Thymus (tissue), 11 donors: ENCODE measurements at regions not wholly inside any gene's neighbourhood (a gene's known extent, or its start where the extent isn't known, plus 50 kb on each side); places are given as distances from the start of the nearest gene placed in this dataset.

Experiments used
- DNase-seq, 9 donors: peaks; one replicate each; pipeline ENCODE4 v3.0.0-alpha.2; 2013; ENCODE audit warnings: low spot score in 9 of 9, low read depth in 6 of 9, missing footprints in 1 of 9
- H3K27ac ChIP-seq, 2 donors: one replicate each; pipeline ENCODE4 v1.5.1; 2013; ENCODE audit warnings: control low read depth in 1 of 2, low read depth in 1 of 2, low read length in 1 of 2, mild to moderate bottlenecking in 1 of 2, moderate library complexity in 1 of 2
- H3K27me3 ChIP-seq, 2 donors: one replicate each; pipeline ENCODE4 v1.5.1; 2013; ENCODE audit warnings: low read length in 1 of 2; ENCODE audit not compliant: control insufficient read depth in 2 of 2, insufficient read depth in 1 of 2
- H3K36me3 ChIP-seq, 2 donors: one replicate each; pipeline ENCODE4 v1.5.1; 2013; ENCODE audit warnings: low read length in 1 of 2, mild to moderate bottlenecking in 1 of 2, moderate library complexity in 1 of 2; ENCODE audit not compliant: control insufficient read depth in 2 of 2, insufficient read depth in 2 of 2
- H3K4me1 ChIP-seq, 2 donors: one replicate each; pipeline ENCODE4 v1.5.1; 2013; ENCODE audit warnings: low read length in 2 of 2; ENCODE audit not compliant: control insufficient read depth in 2 of 2, insufficient read depth in 2 of 2
- H3K4me3 ChIP-seq, 2 donors: one replicate each; pipeline ENCODE4 v1.5.1; 2013; ENCODE audit warnings: low read length in 2 of 2, control low read depth in 1 of 2, mild to moderate bottlenecking in 1 of 2
- H3K9me3 ChIP-seq, 2 donors: one replicate each; pipeline ENCODE4 v1.5.1; 2013; ENCODE audit warnings: low read length in 1 of 2, mild to moderate bottlenecking in 1 of 2; ENCODE audit not compliant: control insufficient read depth in 2 of 2, insufficient read depth in 1 of 2
- WGBS: extraction: QIAGEN DNeasy Blood & Tissue Kit; methylation state at CpG from one replicate; pipeline ENCODE4 v1.1.7; 2013; 5-methylcytosine and 5-hydroxymethylcytosine counted together
- donor health status: healthy.

DNA sequence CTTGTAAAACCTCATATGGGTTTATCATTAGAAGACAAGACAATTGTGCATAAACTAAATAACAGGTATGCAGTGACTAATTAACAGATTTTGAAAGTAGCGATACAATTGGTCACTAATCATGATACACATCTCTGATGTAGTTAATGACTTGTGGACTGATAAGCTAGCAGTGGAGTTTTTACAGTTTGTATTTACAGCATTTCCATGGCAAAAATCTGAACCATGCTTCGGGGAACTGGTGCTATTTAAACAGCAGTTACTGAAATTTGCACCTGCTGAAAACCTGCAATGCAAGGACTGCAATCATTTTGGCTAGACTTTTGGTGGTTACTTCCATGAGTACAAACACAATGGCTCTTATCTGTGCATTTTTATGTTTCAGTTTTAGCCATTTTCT is 471.2 kb downstream of the RERGL start:
- Histone ChIP-seq H3K27ac (no peak overlapping the region), H3K36me3 (no peaks in the 10 kb centered on the region), H3K4me1 (no peaks in the 10 kb centered on the region), H3K27me3 (no peaks in the 10 kb centered on the region), H3K4me3 (no peak overlapping the region), H3K9me3 (peaks cover 0 to 3% of the 10 kb centered on the region in 2 donors)
- no peak for DNase-seq
- 89% methylated on average over 2 of the region's 2 CpGs for WGBS

DNA sequence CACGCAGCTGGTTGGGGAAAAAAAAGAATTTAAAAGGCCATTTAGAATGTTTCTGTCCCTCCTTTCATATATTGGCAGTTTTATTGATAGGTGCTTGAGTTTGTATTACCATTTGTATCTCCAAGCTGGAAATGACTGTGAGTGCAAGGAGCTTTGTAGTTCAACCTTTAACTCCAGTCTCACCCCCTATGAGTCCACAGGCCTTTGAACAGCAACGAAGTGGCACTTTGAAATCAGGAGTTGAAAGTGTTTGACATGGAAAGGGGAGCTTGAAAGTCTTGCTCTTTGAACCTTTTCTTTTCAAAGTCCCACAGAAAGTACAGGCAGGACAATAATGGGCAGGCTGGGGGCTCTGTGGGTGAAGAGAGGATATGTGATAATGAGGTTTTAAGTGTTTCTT is 480.3 kb downstream of the RERGL start:
- Histone ChIP-seq H3K27ac (no peak overlapping the region), H3K4me1 (no peaks in the 10 kb centered on the region), H3K4me3 (no peak overlapping the region), H3K9me3 (no peaks in the 10 kb centered on the region), H3K27me3 (no peaks in the 10 kb centered on the region), H3K36me3 (no peaks in the 10 kb centered on the region)
- 56% methylated on average over 2 of the region's 2 CpGs for WGBS
- no peak for DNase-seq

DNA sequence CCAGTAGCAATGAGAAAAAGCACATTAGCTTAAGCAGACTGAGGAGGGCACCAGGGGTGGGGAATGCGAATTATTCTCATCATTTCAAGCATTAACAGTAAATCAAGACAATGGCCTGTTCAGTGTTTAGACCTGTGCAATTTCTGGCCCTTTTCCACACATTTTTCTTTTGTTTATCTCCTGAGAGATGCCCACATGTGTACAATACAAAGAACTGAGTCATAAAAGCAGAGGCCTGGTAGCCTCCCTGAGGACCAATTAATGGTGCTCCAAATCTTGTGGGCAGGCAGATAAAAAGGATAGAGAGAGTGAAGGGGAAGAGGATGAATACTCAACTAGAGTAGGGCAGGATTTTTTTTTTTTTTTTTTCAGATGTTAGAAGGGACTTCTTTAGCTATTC is 480.8 kb downstream of the RERGL start:
- WGBS, result 74% methylated on average over 1 of the region's 1 CpG
- no peak for DNase-seq
- Histone ChIP-seq H3K4me1 (no peaks in the 10 kb centered on the region), H3K4me3 (no peak overlapping the region), H3K27me3 (no peaks in the 10 kb centered on the region), H3K9me3 (no peaks in the 10 kb centered on the region), H3K36me3 (no peaks in the 10 kb centered on the region), H3K27ac (no peak overlapping the region)

DNA sequence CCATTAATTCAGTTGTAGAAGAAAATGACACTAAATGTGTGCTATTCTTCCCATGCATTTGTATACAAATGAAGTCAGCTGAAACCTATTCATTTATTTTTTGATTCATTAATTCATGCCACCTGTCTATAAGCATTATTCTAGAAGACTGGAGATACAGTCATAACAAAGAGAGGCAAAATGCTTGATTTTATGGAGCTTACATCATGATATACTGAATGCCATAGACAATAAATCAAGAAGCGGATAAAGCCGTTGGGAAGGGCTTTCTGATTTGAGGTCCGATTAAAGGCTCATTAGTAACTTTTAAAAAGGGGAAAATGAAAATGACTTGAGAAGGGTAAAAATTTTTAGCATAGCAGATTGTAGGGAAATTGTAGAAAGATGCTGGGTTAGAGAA is 494.9 kb downstream of the RERGL start:
- Histone ChIP-seq H3K27ac (no peak overlapping the region), H3K4me1 (no peaks in the 10 kb centered on the region), H3K9me3 (no peaks in the 10 kb centered on the region), H3K4me3 (no peak overlapping the region), H3K36me3 (no peaks in the 10 kb centered on the region), H3K27me3 (no peaks in the 10 kb centered on the region)
- WGBS, result 97% methylated on average over 3 of the region's 3 CpGs
- DNase-seq, result no peak

DNA sequence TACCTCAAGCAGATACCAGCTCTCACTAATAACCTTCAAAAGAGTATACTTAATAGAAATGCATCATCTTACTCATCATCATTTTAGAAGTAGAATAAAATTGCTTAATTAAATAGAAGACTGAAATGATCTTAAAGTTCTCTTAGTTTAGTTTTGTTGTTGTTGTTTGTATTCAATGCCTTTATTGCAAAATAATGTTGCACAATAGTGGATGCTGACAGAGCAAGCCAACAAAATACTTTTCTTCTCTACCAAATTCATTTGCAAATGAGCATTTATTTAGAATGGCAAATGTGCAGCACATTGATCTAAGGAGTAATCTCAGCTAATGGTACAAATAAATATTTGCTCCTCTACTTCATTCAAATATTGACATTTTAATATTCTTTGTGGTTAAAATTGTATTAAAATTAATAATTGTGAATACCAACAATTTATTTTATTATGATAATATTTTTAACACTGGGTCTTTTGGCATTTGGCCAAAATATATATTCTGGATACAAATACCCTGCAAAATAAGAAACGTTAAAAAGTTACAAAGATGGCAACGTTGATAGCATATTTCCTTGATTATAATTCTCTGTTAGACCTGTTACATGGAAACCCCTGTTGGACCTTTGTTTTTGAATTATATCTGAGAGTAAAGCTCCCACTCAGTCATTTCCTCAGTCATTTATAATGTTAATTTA is 496.1 kb downstream of the RERGL start:
- no peak overlapping the region for H3K27ac ChIP-seq
- DNase-seq, result no peak
- 91% methylated on average over 2 of the region's 2 CpGs for WGBS
- no peak overlapping the region for H3K4me3 ChIP-seq
- no peaks in the 10 kb centered on the region for H3K9me3 ChIP-seq
- no peaks in the 10 kb centered on the region for H3K27me3 ChIP-seq
- H3K4me1 ChIP-seq, result no peaks in the 10 kb centered on the region
- H3K36me3 ChIP-seq, result no peaks in the 10 kb centered on the region

DNA sequence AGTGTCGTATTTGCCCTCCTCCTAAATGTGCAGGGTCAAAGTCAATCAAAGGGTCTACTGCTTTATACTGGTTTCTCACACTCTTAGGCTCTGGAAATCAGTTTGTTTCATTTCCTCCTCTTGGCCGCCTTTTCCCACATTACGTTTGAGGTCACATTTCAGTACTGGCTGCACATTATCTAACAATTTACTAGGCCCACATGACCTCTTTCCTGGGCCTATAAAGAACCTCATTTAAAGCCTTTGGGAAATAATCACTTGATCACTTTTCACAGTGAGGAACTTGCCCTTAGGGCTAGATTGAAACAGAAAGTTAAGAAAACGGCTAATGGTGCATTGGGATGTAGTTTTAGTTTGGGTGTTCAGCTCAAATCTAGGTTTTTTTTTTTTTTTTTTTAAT is 497.5 kb downstream of the RERGL start:
- H3K27me3 ChIP-seq, result no peaks in the 10 kb centered on the region
- no peaks in the 10 kb centered on the region for H3K9me3 ChIP-seq
- no peaks in the 10 kb centered on the region for H3K4me1 ChIP-seq
- no peak overlapping the region for H3K27ac ChIP-seq
- DNase-seq, result no peak
- no peak overlapping the region for H3K4me3 ChIP-seq
- 91% methylated on average over 4 of the region's 4 CpGs for WGBS
- no peaks in the 10 kb centered on the region for H3K36me3 ChIP-seq

DNA sequence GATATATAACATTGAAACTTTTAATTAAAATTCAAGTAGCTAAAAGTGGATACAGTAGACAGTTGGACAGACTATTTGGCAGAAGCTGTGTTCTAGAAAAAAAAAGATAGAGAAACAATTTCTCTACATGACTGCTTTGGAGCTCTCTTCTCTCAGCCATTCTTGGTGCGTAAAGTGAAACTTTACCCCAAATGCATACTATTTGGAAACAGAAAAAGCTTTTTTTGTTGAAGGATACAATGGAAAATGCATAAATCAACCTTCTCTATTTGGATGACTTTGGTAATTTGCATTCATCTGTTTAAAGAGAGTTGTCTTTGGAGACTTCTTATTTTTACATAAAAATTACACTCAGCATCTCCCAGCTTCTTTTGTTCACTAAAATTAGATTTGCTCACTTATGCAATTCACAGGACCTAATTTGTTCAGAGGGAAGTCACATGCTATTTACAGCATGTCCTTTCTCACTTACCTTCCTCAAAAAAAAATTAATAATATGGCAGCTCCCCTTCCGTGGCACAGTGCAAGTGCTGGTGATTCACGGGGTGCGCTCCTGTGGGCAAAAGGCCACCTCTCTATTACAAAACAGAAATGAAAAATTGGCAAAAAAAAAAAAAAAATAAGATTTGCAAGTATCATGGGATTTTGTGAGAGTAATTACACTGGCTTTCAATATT is 498.9 kb downstream of the RERGL start:
- no peak overlapping the region for H3K4me3 ChIP-seq
- no peaks in the 10 kb centered on the region for H3K27me3 ChIP-seq
- no peaks in the 10 kb centered on the region for H3K4me1 ChIP-seq
- WGBS, result 89% methylated on average over 4 of the region's 4 CpGs
- H3K27ac ChIP-seq, result no peak overlapping the region
- no peaks in the 10 kb centered on the region for H3K36me3 ChIP-seq
- DNase-seq, result no peak
- no peaks in the 10 kb centered on the region for H3K9me3 ChIP-seq

DNA sequence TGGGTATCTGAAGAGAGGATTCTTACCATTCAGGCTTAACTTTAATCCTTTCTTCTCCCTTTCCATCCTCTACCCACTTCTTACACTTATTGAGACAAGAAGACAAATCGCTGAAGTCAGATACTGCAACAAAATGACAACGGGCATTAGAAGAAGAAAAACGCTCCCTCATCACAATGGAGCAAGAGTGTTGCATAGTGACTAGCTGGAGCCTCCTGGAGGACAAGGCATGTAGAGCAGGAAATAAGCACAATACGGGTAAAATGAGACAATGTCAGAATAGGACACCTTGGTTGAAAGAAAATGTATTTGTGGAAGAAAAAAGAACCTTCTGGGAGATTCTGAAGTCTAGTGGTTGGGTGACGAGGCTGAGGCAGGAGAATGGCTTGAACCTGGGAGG is 501.0 kb downstream of the RERGL start:
- H3K27me3 ChIP-seq, result no peaks in the 10 kb centered on the region
- WGBS, result 68% methylated on average over 5 of the region's 5 CpGs
- H3K36me3 ChIP-seq, result no peaks in the 10 kb centered on the region
- no peaks in the 10 kb centered on the region for H3K9me3 ChIP-seq
- no peaks in the 10 kb centered on the region for H3K4me1 ChIP-seq
- H3K4me3 ChIP-seq, result no peak overlapping the region
- no peak overlapping the region for H3K27ac ChIP-seq
- DNase-seq, result no peak

DNA sequence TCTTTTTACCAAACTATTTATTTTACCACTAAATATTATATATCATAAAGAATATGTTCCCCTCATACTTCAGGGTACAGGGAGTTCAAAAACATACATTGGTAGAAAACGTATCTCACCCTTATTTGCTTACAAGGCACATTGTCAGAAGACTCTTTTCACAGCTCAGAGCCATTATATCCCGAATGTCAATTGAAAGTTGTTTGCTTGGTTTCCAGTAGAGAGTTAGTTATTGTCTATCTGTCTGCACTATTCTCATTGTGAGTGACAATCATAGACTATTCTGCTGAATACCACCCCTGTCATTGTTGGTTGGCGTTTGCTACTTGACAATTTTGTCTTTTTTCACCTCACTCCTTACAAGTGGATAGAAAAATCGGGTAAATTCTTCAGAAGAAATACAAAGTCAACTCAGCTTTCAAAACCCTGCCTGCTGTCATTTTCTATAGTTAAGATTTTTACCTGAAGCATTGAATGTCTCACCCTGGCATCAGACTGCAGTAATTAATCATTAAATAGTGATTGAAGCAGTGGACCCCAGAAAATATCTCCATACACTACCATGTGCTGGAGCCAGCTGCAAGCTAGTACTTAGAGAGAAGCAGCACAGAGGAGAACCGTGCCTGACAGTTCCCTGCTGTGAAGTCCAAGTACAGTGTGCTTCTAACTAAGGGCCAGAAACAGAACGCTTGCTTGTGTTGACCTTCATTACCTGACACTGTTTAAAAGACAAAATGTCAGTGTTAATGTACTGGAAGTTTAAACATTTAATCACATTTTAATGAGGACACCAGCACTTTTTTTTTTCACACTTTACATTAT is 510.6 kb downstream of the RERGL start:
- no peaks in the 10 kb centered on the region for H3K36me3 ChIP-seq
- no peaks in the 10 kb centered on the region for H3K27me3 ChIP-seq
- no peak overlapping the region for H3K4me3 ChIP-seq
- 84% methylated on average over 6 of the region's 6 CpGs for WGBS
- no peaks in the 10 kb centered on the region for H3K4me1 ChIP-seq
- no peaks in the 10 kb centered on the region for H3K9me3 ChIP-seq
- no peak for DNase-seq
- no peak overlapping the region for H3K27ac ChIP-seq
